Gastrocnemius medialis (tissue), 4 donors: ENCODE measurements at regions not wholly inside any gene's neighbourhood (a gene's known extent, or its start where the extent isn't known, plus 50 kb on each side); places are given as distances from the start of the nearest gene placed in this dataset.

Experiments used
- ATAC-seq, 2 donors: fragments of 150-250 bp; one replicate each; pipeline ENCODE4 v1.9.1; 2016
- DNase-seq, 2 donors: peaks; one replicate each; pipeline ENCODE4 v3.0.0-alpha.2; 2019
- H3K27ac ChIP-seq, 4 donors: fragments of 200-600 bp; sonication (generic); 1 replicate in 1 of 4; 2 replicates in 3 of 4; pipeline ENCODE4 v1.5.1; 2016 to 2018; ENCODE audit warnings: mild to moderate bottlenecking in 2 of 4, moderate library complexity in 1 of 4
- H3K27me3 ChIP-seq, 3 donors: fragments of 200-600 bp; sonication (generic) in 2 of 3; 1 replicate in 1 of 3; 2 replicates in 2 of 3; pipeline versions ENCODE4 v1.5.1 to v1.6.0; 2016 to 2019; ENCODE audit warnings: mild to moderate bottlenecking in 1 of 3, moderate library complexity in 1 of 3
- H3K36me3 ChIP-seq, 2 donors: fragments of 200-600 bp; sonication (generic) in 1 of 2; one replicate each; pipeline ENCODE4 v1.5.1; 2017 to 2018
- H3K4me1 ChIP-seq, 2 donors: fragments of 200-600 bp; sonication (generic) in 1 of 2; one replicate each; pipeline ENCODE4 v1.5.1; 2016 to 2017; ENCODE audit warnings: mild to moderate bottlenecking in 2 of 2
- H3K4me3 ChIP-seq, 4 donors: fragments of 200-600 bp; sonication (generic) in 3 of 4; 1 replicate in 1 of 4; 2 replicates in 3 of 4; pipeline ENCODE4 v1.5.1; 2016 to 2019; ENCODE audit warnings: mild to moderate bottlenecking in 2 of 4
- H3K9me3 ChIP-seq, 3 donors: fragments of 200-600 bp; sonication (generic) in 2 of 3; 1 replicate in 1 of 3; 2 replicates in 2 of 3; pipeline ENCODE4 v1.5.1; 2016 to 2019
- POLR2A ChIP-seq, 2 donors: fragments of 450-650 bp; IDR thresholded peaks; one replicate each; pipeline ENCODE4 v1.6.1; 2017; ENCODE audit warnings: antibody characterized with exemption in 2 of 2, mild to moderate bottlenecking in 2 of 2, moderate library complexity in 2 of 2
- in situ Hi-C, 4 donors: fragments of 200-750 bp; cut with MboI; loops; one replicate each; pipeline versions ENCODE4 v1.15.0 to v1.8.0; 2017; ENCODE audit warnings: low sequenced_read_pairs in 4 of 4
- intact Hi-C: fragments of 100-400 bp; cut with DNase I; formaldehyde crosslinking; loops from one replicate; pipeline ENCODE4 v1.15.1; 2023; ENCODE audit warnings: low total_unique reads
- TF ChIP-seq, protein P1 (sequence below), 5 experiments: fragments of 450-650 bp in 3 of 5; fragments of 200-600 bp in 2 of 5; sonication (generic) in 2 of 5; IDR thresholded peaks in 4 of 5; conservative IDR thresholded peaks in 1 of 5; 1 replicate in 4 of 5; 2 replicates in 1 of 5; pipeline ENCODE4 v1.5.1; 2016 to 2019; ENCODE audit warnings: antibody characterized with exemption in 5 of 5, mild to moderate bottlenecking in 3 of 5, moderate library complexity in 3 of 5

DNA sequence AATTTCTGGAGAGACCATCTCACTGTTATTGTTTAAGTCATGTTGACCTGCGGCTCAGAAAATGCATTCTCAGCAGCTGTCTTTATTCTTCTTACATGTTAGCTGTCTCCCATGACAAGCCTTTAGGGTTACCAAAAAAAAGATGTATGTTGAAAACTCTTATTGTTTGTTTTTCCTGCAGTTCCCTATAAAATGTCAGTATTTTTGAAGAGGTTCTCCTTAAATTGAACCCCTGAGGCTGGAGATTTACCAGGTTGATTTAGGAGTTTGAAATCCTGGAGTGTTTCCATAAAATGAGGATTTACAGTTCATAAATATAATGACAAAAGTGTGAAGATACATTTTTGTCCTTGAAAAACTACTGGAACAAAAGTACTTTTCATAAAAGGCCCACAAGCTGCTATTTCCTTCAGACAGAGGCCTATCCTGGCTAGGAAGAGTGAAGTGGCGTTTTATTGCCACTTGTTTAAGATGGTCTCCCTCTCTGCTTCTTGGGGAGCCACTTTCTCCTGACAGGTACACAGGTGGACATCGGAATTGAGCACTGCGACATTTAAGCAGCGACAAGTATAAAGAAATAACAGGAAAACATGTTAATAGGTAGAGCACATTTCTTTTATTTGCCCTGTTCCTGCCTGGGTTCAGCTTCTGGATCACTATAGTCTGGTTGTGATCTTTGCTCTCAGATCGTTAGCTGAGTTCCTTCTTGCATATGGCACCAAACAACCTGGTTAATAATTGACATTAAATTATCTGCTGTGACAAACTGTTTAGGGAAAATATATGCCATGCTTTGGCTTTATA is 344.8 kb upstream of the RPS23 start:
- ATAC-seq = no peak
- Histone ChIP-seq H3K27ac (no peak overlapping the region), H3K4me1 (no peaks in the 10 kb centered on the region), H3K36me3 (no peaks in the 10 kb centered on the region), H3K4me3 (no peak overlapping the region), H3K27me3 (no peaks in the 10 kb centered on the region), H3K9me3 (no peaks in the 10 kb centered on the region)
- DNase-seq = no peak
- in situ Hi-C loops (no loop called here), intact Hi-C loops (no loop called here)
- TF ChIP-seq, protein P1, sequence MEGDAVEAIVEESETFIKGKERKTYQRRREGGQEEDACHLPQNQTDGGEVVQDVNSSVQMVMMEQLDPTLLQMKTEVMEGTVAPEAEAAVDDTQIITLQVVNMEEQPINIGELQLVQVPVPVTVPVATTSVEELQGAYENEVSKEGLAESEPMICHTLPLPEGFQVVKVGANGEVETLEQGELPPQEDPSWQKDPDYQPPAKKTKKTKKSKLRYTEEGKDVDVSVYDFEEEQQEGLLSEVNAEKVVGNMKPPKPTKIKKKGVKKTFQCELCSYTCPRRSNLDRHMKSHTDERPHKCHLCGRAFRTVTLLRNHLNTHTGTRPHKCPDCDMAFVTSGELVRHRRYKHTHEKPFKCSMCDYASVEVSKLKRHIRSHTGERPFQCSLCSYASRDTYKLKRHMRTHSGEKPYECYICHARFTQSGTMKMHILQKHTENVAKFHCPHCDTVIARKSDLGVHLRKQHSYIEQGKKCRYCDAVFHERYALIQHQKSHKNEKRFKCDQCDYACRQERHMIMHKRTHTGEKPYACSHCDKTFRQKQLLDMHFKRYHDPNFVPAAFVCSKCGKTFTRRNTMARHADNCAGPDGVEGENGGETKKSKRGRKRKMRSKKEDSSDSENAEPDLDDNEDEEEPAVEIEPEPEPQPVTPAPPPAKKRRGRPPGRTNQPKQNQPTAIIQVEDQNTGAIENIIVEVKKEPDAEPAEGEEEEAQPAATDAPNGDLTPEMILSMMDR (IDR thresholded peaks at IDR 0.05 in 4 of 5, conservative IDR thresholded peaks at IDR 0.05 in 1 of 5) = no peak
- no peak for TF ChIP-seq POLR2A (IDR thresholded peaks at IDR 0.05)

DNA sequence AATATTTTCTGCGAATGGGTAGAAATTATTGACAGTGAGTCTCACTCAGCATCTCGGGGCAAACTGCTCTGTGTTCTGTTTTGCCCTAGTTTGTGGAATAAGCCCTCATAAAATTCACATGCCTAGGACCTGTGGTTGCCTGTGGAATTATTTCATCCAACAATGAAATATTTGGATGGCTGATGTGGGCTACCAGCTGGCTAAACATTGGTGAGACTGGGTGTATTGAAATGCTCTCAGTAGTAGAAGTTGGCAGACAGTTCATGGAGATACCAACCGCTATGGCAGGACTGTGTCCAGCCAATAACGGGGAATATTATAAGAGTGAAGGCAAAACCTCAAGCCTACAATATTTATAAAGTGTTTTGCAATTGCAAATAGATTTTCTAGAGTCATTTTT is 344.1 kb upstream of the RPS23 start:
- in situ Hi-C loops (no loop called here), intact Hi-C loops (no loop called here)
- Histone ChIP-seq H3K27me3 (no peaks in the 10 kb centered on the region), H3K36me3 (no peaks in the 10 kb centered on the region), H3K4me1 (no peaks in the 10 kb centered on the region), H3K4me3 (no peak overlapping the region), H3K27ac (no peak overlapping the region), H3K9me3 (no peaks in the 10 kb centered on the region)
- TF ChIP-seq, protein P1 (IDR thresholded peaks at IDR 0.05 in 4 of 5, conservative IDR thresholded peaks at IDR 0.05 in 1 of 5) = no peak
- TF ChIP-seq POLR2A (IDR thresholded peaks at IDR 0.05) = no peak
- DNase-seq = no peak
- no peak for ATAC-seq

DNA sequence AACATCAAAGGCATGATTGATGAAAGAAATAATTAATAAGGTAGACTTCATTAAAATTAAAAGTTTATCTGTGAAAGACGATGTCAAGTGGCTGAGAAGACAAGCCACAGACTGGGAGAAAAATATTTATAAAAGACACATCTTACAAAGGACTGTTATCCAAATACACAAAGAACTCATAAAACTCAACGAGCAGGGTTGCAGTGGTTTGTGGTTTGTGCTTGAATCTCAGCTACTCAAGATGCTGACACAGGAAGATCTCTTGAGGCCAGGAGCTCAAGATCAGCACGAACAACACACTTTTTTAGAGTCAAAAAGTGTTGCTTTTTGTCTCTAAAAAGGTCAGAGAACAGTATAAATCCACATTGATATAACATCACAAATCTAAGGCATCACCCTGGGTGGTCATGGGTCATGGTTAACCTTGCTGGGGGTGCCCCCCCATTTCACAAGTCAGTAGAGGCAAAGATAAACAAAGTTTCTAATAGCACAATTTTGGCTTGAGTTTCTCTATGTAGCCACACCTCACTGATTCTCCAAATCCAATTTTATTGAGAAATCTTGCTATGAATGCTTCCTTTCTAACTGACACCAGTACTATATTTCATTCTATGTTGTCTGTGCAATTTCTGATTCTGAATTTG is 342.9 kb upstream of the RPS23 start:
- Histone ChIP-seq H3K9me3 (no peaks in the 10 kb centered on the region), H3K27ac (no peak overlapping the region), H3K27me3 (no peaks in the 10 kb centered on the region), H3K36me3 (no peaks in the 10 kb centered on the region), H3K4me3 (no peak overlapping the region), H3K4me1 (no peaks in the 10 kb centered on the region)
- ATAC-seq (no peak), DNase-seq (no peak)
- in situ Hi-C loops = no loop called here
- TF ChIP-seq, protein P1 (IDR thresholded peaks at IDR 0.05 in 4 of 5, conservative IDR thresholded peaks at IDR 0.05 in 1 of 5) = no peak
- intact Hi-C loops = no loop called here

DNA sequence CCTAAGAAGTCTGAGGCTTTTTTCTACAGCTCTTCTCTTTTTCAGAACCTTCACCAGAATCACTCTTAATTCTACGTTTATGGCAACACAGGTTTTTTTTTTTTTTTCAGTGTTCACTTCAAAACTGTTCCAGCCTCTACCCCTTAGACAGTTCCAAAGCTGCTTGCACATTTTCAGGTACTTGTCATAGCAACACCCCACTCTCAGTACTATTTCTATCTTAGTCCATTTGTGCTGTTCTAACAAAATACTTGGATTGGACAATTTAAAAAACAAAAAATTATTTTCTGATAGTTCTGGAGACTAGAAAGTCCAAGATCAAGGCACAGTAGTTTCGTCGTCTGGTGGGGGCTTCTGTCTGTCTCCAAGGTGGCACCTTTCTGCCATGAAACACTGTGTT is 340.9 kb upstream of the RPS23 start:
- intact Hi-C loops = no loop called here
- no peak overlapping the region for H3K4me3 ChIP-seq
- H3K27ac ChIP-seq = no peak overlapping the region
- TF ChIP-seq POLR2A (IDR thresholded peaks at IDR 0.05) = no peak
- TF ChIP-seq, protein P1 (IDR thresholded peaks at IDR 0.05 in 4 of 5, conservative IDR thresholded peaks at IDR 0.05 in 1 of 5) = no peak
- H3K4me1 ChIP-seq = no peaks in the 10 kb centered on the region
- H3K27me3 ChIP-seq = no peaks in the 10 kb centered on the region
- in situ Hi-C loops = no loop called here
- H3K36me3 ChIP-seq = no peaks in the 10 kb centered on the region
- no peaks in the 10 kb centered on the region for H3K9me3 ChIP-seq
- ATAC-seq (no peak), DNase-seq (no peak)
